C4-2B (cell line): ENCODE measurements at regions not wholly inside any gene's neighbourhood (a gene's known extent, or its start where the extent isn't known, plus 50 kb on each side); places are given as distances from the start of the nearest gene placed in this dataset.

Experiments used
- H3K27ac ChIP-seq: fragments of 450-650 bp; 2 replicates; pipeline ENCODE4 v1.5.1; 2017
- CTCF ChIP-seq: fragments of 450-650 bp; conservative IDR thresholded peaks from 2 replicates; pipeline ENCODE4 v1.5.1; 2017; ENCODE audit warnings: mild to moderate bottlenecking
- ZFX ChIP-seq: fragments of 450-650 bp; IDR thresholded peaks from 2 replicates; pipeline ENCODE4 v1.6.1; 2017

- TF ChIP-seq ZFX (no peak), CTCF (no peak)
- no peak overlapping the region for H3K27ac ChIP-seq
These were observed 97.3 kb upstream of the ZBTB20 start for GRCh38 chr3:115244350-115244749.

GRCh38 chr3:115245438-115245837, 98.3 kb upstream of the ZBTB20 start:
- no peak overlapping the region for H3K27ac ChIP-seq
- TF ChIP-seq ZFX, result no peak
- no peak for TF ChIP-seq CTCF

- TF ChIP-seq CTCF, result no peak
- no peak for TF ChIP-seq ZFX
- H3K27ac ChIP-seq, result no peak overlapping the region
These were observed 98.8 kb upstream of the ZBTB20 start for GRCh38 chr3:115245899-115246298.

- no peak overlapping the region for H3K27ac ChIP-seq
- no peak for TF ChIP-seq CTCF
- TF ChIP-seq ZFX, result no peak
These were observed 99.5 kb upstream of the ZBTB20 start for GRCh38 chr3:115246461-115247020.

GRCh38 chr3:115248274-115248673, 101.2 kb upstream of the ZBTB20 start:
- no peak overlapping the region for H3K27ac ChIP-seq
- TF ChIP-seq CTCF (no peak), ZFX (no peak)

GRCh38 chr3:115251509-115251908, 104.4 kb upstream of the ZBTB20 start:
- no peak overlapping the region for H3K27ac ChIP-seq
- TF ChIP-seq CTCF, result no peak
- no peak for TF ChIP-seq ZFX

- no peak for TF ChIP-seq ZFX
- no peak for TF ChIP-seq CTCF
- H3K27ac ChIP-seq, result no peak overlapping the region
These were observed 105.6 kb upstream of the ZBTB20 start for GRCh38 chr3:115252679-115253078.
